Fibroblast of skin of scalp (primary cell): ENCODE measurements at regions not wholly inside any gene's neighbourhood (a gene's known extent, or its start where the extent isn't known, plus 50 kb on each side); places are given as distances from the start of the nearest gene placed in this dataset.
A peak's percentile ranks its signal among the peaks of the same experiment; 100 is the strongest.

ENCODE experiments used
- DNase-seq: peaks from one replicate; pipeline ENCODE4 v3.0.0-alpha.2; 2013

DNA sequence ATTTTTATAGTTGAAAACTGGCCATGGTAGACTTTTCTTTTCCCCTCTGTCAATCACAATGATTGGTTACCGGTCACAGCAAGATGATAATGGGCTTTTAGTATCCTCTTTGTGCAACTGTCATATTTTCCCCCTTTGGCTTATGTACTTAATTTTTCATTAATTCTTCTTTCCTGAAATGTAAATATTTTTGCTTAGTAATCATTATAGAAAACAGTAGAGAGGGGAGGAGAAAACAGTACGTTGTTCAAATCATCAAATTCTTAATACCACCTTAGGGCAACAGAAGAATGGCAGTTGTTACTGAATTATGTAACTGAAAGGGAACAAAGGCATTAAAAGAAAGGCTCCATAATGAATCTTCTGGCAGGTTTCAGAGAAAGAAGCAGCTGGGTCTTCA is 699.0 kb downstream of the METTL4 start:
- DNase-seq, result no peak

DNA sequence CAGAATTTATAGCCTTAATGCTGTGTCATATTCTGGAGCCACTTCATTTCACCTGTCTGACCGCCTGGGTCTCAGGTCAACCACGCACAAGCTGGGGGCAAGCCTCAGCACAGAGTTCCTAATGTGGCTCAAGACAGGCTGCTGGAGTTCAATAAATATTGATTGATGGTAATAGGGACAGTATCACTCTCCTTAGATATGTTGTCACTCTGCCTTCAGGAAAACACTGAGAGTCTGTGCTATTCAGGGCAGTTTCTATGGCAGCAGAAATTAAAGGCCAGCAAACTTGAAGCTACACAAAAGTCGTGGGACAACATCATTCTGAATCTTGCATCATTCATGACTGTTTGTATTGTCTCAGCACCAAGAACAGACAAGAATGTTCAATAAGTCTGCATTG is 696.1 kb downstream of the METTL4 start:
- no peak for DNase-seq

DNA sequence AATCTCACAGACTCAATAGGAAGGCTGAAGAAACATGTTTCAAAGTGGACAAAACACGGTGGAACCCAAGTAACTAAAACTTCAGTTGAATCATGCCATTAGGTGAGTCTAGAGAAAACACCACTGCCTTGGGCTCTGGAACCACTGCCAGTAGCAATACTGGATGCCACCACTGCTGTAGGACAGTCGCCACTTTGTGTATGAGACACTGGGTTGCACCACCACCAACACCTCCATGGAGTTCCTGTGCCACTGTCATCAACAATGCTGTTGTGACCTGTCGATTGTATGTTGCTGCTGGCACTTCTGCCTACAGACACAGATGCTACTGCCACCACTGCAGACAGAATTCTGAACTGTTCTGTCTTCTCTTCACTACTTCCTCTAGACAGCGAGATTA is 686.7 kb downstream of the METTL4 start:
- DNase-seq, result no peak

DNA sequence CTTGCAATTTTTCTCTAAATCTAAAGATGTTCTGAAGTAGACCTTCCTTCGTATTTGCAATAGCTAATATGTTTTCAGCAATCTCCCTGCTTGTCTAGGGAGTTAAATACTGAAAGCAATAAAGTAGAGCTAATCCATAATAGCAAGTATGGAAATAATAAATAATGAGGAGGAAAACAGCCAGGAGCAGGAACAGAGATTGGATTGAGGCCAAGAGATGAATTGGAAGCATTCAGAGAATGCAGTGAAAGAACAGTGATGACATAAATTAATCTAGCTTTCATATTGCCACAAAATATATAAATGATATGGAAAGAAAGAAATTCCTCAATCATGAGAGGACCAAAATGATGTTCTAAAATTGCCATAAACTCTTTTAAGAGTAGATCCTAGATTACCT is 679.7 kb downstream of the METTL4 start:
- DNase-seq, result peak; percentile 1

DNA sequence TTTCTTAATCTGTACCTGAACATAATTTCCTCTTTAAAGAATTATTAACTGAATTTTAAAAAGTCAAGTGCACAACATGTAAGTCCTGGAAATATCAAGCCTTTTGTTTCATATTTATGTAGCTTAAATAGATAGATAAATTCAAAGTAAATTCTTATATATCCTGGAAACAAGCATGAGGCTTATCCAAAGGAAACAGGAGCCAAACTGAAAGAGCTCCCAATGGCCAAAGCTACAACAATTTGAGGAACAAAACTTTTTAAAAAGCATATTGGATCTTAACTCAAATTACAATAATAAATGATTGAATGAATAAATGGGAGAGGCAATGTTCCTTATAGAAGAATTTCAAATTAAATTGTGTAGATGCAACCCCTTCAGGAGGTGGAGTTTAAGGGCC is 679.1 kb downstream of the METTL4 start:
- DNase-seq, result no peak

- no peak for DNase-seq
Observed at GRCh38 chr18:1895456-1896185, 675.7 kb downstream of the METTL4 start.

- no peak for DNase-seq
Observed at GRCh38 chr18:1906421-1906820, 664.9 kb downstream of the METTL4 start.

DNA sequence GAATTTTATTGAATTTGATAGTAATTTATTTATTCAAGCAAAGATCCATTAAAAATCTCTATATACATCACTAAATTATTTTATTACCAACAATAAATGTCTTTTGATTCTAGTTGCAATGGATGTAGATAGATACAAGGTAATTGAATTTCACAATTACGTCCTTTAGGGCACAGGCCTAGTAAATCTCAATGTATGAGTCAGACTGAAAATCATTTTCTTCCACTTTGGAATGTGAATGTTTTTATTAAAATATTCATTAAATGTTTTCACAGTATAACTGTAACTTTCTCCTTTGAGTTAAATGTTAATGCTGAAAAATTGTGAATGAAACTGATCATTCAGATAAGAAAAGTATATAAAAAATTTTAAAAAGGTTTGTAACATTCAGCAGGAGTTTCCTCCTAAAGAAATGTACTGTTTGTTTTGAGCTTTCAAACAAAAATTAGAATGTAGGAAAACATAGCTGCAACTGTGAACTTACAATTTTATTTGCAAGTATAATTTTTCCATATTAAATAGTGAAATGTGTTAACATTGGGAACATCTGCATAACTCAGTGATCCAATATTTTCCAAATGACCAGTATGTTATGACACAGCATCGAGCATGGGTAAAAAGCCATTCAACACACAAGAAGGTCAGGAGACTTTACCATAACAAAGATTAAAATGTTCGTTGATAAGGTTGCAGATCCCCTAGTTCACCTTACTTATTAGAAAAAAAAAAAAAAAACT is 663.7 kb downstream of the METTL4 start:
- DNase-seq, result no peak

DNA sequence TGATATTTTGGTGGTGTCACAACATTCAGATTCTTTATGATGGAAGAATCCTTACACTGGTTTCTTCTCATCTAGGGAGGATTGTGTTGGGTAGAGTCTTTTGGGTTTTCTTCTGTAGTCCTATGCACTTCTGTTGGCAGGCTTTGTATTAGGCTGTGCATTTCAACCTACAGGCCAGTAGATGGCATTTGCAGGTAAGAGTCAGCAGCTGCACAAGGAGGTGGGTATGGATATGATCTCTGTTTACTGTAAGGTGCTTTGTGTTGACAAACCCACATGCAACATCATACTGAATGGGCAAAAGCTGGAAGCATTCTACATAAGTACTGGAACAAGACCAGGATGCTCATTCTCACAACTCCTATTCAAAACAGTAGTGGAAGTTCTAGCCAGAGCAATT is 656.8 kb downstream of the METTL4 start:
- DNase-seq, result no peak

DNA sequence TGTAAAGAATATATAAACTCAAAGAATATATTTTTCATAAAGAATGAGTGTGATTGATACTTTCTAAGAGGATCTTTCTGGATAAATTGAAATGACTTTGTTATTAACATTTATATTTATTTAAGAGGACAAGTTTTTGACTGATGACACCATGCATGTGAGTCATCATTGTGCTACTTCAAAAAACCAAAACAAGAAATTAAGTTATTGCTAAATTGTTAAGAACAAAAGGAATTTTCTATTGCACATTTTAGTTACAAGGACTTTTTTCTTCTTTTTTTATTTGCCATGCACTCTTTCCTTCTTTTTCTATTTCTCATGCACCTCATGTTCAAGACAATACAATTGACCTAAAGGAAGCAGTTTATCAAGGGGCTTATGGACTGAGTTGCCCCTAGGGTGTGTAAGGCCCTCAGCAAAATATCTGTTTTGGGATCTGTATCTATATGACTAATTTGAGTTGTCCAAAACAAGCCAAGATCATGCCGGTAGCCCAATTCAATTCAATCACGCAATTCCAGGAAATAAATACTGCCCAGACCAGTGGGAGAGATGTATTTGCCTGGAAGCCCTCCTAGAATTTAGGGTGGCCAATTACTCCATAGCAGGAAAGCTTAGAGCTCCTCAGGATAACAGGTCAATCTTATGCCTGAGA is 654.3 kb downstream of the METTL4 start:
- no peak for DNase-seq

GRCh38 chr18:1917569-1917968 is 653.7 kb downstream of the METTL4 start:
- DNase-seq, result no peak

DNA sequence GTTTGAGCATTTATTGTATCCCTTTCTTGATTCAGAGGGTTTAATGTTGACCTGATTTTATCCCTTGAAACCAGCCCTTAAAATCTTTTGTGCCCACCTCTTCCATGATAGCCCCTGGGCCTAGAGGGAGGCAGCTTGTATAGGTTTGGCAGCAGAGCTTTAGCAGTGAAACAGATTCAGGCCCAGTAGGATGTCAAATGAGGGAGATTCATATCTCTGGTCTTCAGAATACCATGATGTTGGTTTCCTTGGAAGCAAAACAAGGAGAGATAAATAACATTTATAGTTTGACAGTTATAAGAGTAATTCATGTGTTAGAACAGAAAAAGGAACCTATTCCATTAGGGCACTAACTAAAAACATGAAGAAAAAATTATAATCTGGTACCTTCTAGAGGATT is 649.2 kb downstream of the METTL4 start:
- no peak for DNase-seq

DNA sequence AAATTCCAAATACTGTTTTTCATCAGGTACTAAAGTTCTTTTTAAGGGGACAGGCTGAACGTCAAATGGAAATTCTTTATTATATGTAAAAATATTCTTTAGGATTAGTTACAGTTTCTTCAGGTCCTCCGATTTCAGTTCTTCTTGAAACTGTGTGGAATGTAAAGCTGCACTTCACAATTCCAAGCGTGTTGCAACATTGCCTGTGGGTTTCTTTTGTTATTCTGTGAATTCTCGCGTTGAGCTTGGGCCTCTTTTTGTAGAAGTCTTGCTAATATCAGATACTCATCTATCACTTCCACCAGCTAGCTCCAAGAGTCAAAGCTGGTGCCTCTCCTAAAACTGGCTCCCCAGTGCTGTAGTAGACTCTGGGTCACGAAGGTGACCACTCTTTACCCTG is 642.6 kb downstream of the METTL4 start:
- DNase-seq, result no peak

DNA sequence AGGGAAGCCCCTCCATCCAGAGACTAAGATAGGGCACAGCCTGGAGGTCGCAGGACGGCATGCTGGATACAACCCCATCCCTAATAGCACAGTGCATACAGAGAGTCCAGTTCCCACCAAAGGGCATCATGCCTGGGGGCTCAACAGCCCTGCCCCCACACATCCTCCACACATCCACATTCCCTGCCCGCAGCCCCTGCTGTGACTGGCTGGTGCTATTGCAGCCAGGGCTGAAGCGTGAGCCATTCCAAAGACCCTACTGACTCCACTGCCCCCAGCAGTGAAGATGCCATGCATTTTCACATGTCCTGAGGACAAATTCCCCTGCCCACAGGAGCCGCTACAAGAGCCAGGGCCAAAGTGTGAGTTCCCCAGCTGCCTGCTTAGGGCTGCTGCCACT is 641.6 kb downstream of the METTL4 start:
- no peak for DNase-seq

DNA sequence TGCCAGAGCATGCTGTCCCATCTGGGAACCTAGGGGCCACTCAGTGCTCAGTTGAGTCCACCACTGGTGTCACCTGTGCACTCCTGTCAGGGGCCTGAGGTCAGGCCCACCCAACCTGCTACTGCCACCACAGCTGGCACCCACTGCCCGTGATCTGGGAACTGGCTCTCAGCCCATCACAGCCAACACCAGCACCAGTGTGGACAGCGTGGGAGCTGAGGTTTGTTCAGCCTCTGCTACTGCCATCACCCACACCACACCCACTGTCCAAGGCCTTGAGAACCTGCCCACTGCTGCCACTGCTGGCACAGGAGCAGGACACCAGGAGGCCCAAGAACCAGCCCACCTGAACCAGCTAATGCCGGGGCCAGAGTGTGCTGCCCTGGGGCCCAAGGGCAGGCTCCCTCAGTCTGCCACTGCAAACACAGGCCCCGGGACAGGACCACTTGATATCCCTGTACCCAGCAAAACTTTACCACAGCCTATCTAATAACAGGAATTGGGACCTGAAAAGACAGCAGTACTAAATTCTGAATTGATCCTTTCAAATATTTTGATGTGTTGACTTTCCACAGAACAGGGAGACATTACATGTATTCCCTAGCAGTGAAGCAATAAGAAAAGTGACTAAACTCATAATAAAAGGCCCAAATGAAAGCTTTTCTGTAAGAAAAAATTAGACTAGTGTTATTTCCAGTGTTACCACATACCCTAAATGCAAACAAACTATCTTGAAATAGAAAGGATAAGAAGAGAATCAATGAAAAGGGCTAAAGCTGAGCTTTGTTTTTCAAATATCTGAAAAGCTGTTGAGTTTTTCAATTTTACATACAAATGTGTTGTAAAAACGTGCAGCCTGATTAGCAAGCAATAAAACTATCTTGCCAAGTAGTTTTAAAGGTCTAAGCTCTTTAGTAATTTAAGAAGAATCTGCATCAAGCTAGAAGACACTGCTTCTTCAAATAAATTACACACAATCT is 640.7 kb downstream of the METTL4 start:
- DNase-seq, result no peak

DNA sequence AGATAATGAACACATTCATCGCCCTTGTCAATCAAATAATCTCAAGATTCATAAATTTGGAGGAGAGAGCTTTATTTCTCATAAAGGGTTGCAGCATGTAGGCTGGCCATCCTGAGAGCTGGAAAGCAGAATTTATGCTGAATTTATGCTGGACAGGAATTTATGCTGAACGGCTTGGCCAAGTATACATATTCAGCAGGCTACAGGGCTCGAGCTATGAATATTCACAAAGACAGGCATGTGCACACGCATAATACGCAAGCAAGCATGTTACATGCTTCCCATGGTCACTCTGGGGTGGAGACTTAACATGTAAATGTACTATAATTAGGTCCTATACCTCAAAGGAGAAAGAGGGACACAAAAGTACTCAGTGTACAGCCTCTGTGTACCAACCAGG is 618.8 kb downstream of the METTL4 start:
- no peak for DNase-seq

DNA sequence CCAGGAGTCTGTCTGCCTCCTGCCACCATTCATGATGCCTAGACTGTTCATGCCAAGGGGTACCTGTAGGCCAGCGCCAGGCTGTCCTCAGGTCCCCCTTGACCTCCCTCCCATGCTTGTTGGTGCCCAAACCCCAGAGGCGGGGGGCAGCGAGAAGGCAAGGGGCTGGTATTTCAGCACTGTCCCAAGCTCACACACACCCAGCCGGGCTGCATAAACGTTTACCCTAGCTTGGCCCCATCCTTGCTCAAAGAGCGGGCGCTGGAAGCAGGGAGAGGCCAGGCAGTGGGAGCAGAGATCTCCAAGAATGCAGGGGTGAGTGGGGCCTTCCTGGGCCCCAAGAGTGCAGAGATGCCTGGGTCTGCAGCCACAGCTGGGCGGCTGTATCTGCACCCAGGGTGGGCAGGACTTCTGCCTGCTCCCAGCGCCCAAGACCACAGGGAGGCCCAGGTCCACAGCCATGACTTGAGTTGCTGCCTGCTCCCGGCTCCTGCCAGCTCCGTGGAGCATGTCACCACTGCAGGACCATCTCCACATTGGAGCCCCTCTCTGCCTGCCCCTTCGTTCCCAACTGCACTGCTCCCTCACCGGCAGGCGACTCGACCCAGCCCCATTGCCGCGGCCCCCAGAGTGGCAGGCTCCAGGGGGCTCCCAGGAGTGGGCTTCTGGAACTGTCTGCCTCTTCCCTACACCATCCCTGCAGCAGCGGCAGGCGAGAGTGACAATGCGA is 616.6 kb downstream of the METTL4 start:
- no peak for DNase-seq

GRCh38 chr18:1958798-1959197 is 612.5 kb downstream of the METTL4 start:
- no peak for DNase-seq

GRCh38 chr18:1965016-1965415 is 606.3 kb downstream of the METTL4 start:
- no peak for DNase-seq

GRCh38 chr18:1965541-1965940 is 605.8 kb downstream of the METTL4 start:
- DNase-seq, result no peak

GRCh38 chr18:1968801-1969498 is 602.4 kb downstream of the METTL4 start:
- DNase-seq, result no peak
